H1 (cell line): ENCODE measurements at regions not wholly inside any gene's neighbourhood (a gene's known extent, or its start where the extent isn't known, plus 50 kb on each side); places are given as distances from the start of the nearest gene placed in this dataset.

Experiments
- CTCF ChIA-PET: fragments of 300-600 bp; sonication (Branson Sonifier 250); formaldehyde crosslinking; loops from one replicate; lab custom pipeline; 2021; ENCODE audit not compliant: partially characterized antibody; lab: Charles Lee
- POLR2A ChIA-PET: fragments of 300-600 bp; sonication (Branson Sonifier 250); formaldehyde crosslinking; loops from one replicate; lab custom pipeline; 2021; ENCODE audit warnings: inconsistent platforms; ENCODE audit not compliant: partially characterized antibody; lab: Charles Lee
- DNase-seq, 2 experiments: peaks; one replicate each; pipeline versions ENCODE4 v3.0.0 to v3.0.0-alpha.2; 2010 to 2022; ENCODE audit warnings: low spot score in 2 of 2, low read depth in 1 of 2, mixed read lengths in 1 of 2
- FAIRE-seq: peaks from 2 replicates; lab custom pipeline; 2011; peaks lifted over from hg19 to GRCh38; lab: Jason Lieb, UNC
- H2AFZ ChIP-seq: 2 replicates; pipeline ENCODE4 v1.8.1; 2012; ENCODE audit warnings: low read length, inconsistent platforms
- H2AK5ac ChIP-seq: 2 replicates; pipeline ENCODE4 v1.6.1; 2013; ENCODE audit warnings: low read depth, low read length
- H2BK120ac ChIP-seq: replicated peaks from 2 replicates; pipeline ENCODE3; 2013; ENCODE audit warnings: low read depth, low read length, inconsistent platforms
- H2BK12ac ChIP-seq: 2 replicates; pipeline ENCODE4 v1.6.1; 2013; ENCODE audit warnings: low read depth, low read length
- H2BK15ac ChIP-seq: 2 replicates; pipeline ENCODE4 v1.6.1; 2013; ENCODE audit warnings: low read length
- H2BK20ac ChIP-seq: 2 replicates; pipeline ENCODE4 v1.6.1; 2013; ENCODE audit warnings: low read length
- H2BK5ac ChIP-seq: 2 replicates; pipeline ENCODE4 v1.6.1; 2013; ENCODE audit warnings: low read depth, low read length
- H3K14ac ChIP-seq: 2 replicates; pipeline ENCODE4 v1.6.1; 2013; ENCODE audit warnings: inconsistent platforms; ENCODE audit not compliant: insufficient read length
- H3K18ac ChIP-seq: 2 replicates; pipeline ENCODE4 v1.6.1; 2013; ENCODE audit warnings: low read length; ENCODE audit errors: extremely low read depth
- H3K23ac ChIP-seq: 2 replicates; pipeline ENCODE4 v1.6.1; 2013; ENCODE audit warnings: inconsistent platforms; ENCODE audit not compliant: insufficient read length
- H3K23me2 ChIP-seq: 2 replicates; pipeline ENCODE4 v1.6.1; 2013; ENCODE audit warnings: low read depth, low read length
- H3K27ac ChIP-seq: 2 replicates; pipeline ENCODE4 v1.6.1; 2011; ENCODE audit warnings: low read depth, low read length, inconsistent platforms
- H3K27me3 ChIP-seq, 4 experiments: replicated peaks in 1 of 4; 1 replicate in 1 of 4; 2 replicates in 3 of 4; pipeline versions ENCODE4 v1.6.1 to v1.8.1; 2011 to 2013; ENCODE audit warnings: low read length in 3 of 4, mild to moderate bottlenecking in 3 of 4, inconsistent platforms in 2 of 4, mixed read lengths in 2 of 4, moderate library complexity in 1 of 4; ENCODE audit not compliant: control insufficient read depth in 3 of 4, insufficient read depth in 3 of 4; ENCODE audit errors: extremely low read depth in 1 of 4
- H3K36me3 ChIP-seq, 4 experiments: 2 replicates each; pipeline versions ENCODE4 v1.6.1 to v1.8.1; 2011 to 2013; ENCODE audit warnings: mild to moderate bottlenecking in 4 of 4, low read length in 3 of 4, moderate library complexity in 2 of 4, control low read depth in 1 of 4, inconsistent platforms in 1 of 4; ENCODE audit not compliant: insufficient read depth in 4 of 4, control insufficient read depth in 2 of 4
- H3K4ac ChIP-seq: replicated peaks from 2 replicates; pipeline ENCODE3; 2013; ENCODE audit warnings: low read length, low read depth, mixed read lengths, inconsistent platforms; ENCODE audit not compliant: insufficient read length
- H3K4me1 ChIP-seq, 4 experiments: replicated peaks in 1 of 4; 1 replicate in 1 of 4; 2 replicates in 3 of 4; pipeline versions ENCODE4 v1.6.1 to v1.8.1; 2011 to 2013; ENCODE audit warnings: low read length in 3 of 4, inconsistent platforms in 2 of 4, mixed read lengths in 1 of 4; ENCODE audit not compliant: insufficient read depth in 4 of 4, control insufficient read depth in 3 of 4
- H3K4me2 ChIP-seq, 2 experiments: 2 replicates each; pipeline versions ENCODE4 v1.6.1 to v1.8.1; 2011 to 2013; ENCODE audit warnings: low read depth in 2 of 2, low read length in 2 of 2, control low read depth in 1 of 2, inconsistent platforms in 1 of 2, mild to moderate bottlenecking in 1 of 2; ENCODE audit not compliant: insufficient read depth in 1 of 2
- H3K4me3 ChIP-seq, 4 experiments: fragments of 200-600, 300-600 bp in 1 of 4; sonication (generic), shearing (Covaris generic), sonication (Bioruptor Twin) in 1 of 4; 2 replicates each; pipeline versions ENCODE4 v1.5.1 to v1.8.1; 2011 to 2016; ENCODE audit warnings: low read length in 4 of 4, low read depth in 3 of 4, control low read depth in 2 of 4, inconsistent platforms in 2 of 4, mild to moderate bottlenecking in 2 of 4, mixed read lengths in 1 of 4, moderate library complexity in 1 of 4; ENCODE audit not compliant: insufficient read depth in 2 of 4; ENCODE audit errors: extremely low read depth in 1 of 4
- H3K56ac ChIP-seq: replicated peaks from 2 replicates; pipeline ENCODE3; 2013; ENCODE audit warnings: low read depth, mild to moderate bottlenecking, mixed read lengths, low read length, inconsistent platforms; ENCODE audit not compliant: insufficient read length
- H3K79me1 ChIP-seq: 2 replicates; pipeline ENCODE4 v1.6.1; 2013; ENCODE audit warnings: low read depth, low read length, control low read depth
- H3K79me2 ChIP-seq, 2 experiments: 2 replicates each; pipeline versions ENCODE4 v1.6.1 to v1.8.1; 2012 to 2013; ENCODE audit warnings: low read length in 2 of 2, mild to moderate bottlenecking in 2 of 2, inconsistent platforms in 1 of 2; ENCODE audit not compliant: insufficient read depth in 2 of 2, control insufficient read depth in 1 of 2
- H3K9ac ChIP-seq, 4 experiments: replicated peaks in 1 of 4; 1 replicate in 1 of 4; 2 replicates in 3 of 4; pipeline versions ENCODE4 v1.6.1 to v1.8.1; 2011 to 2013; ENCODE audit warnings: low read depth in 3 of 4, low read length in 3 of 4, control low read depth in 2 of 4, mild to moderate bottlenecking in 2 of 4, moderate library complexity in 2 of 4, inconsistent platforms in 1 of 4; ENCODE audit errors: extremely low read depth in 1 of 4
- H3K9me3 ChIP-seq, 2 experiments: 2 replicates each; pipeline versions ENCODE4 v1.6.1 to v1.8.1; 2012 to 2013; ENCODE audit warnings: mild to moderate bottlenecking in 2 of 2, moderate library complexity in 2 of 2, control low read depth in 1 of 2, inconsistent platforms in 1 of 2, low read depth in 1 of 2, low read length in 1 of 2, mixed read lengths in 1 of 2; ENCODE audit not compliant: insufficient read depth in 2 of 2
- H4K20me1 ChIP-seq, 2 experiments: replicated peaks in 1 of 2; 2 replicates each; pipeline versions ENCODE3 to v1.8.1; 2011 to 2013; ENCODE audit warnings: inconsistent platforms in 2 of 2, low read length in 2 of 2, mild to moderate bottlenecking in 1 of 2; ENCODE audit not compliant: insufficient read depth in 2 of 2, control insufficient read depth in 1 of 2
- H4K5ac ChIP-seq: 2 replicates; pipeline ENCODE4 v1.6.1; 2013; ENCODE audit warnings: low read length, low read depth, mixed read lengths, inconsistent platforms; ENCODE audit not compliant: insufficient read length
- H4K8ac ChIP-seq: 2 replicates; pipeline ENCODE4 v1.8.0; 2013; ENCODE audit warnings: mild to moderate bottlenecking, moderate library complexity, low read length, inconsistent platforms; ENCODE audit not compliant: insufficient read depth; ENCODE audit errors: extremely low read depth
- H4K91ac ChIP-seq: replicated peaks from 2 replicates; pipeline ENCODE3; 2013; ENCODE audit warnings: low read length, mixed read lengths, inconsistent platforms; ENCODE audit not compliant: insufficient read length
- ASH2L ChIP-seq: fragments of 200-600, 300-600 bp; sonication (generic); IDR thresholded peaks from one replicate; pipeline ENCODE4 v1.7.1; 2017; ENCODE audit warnings: low read length
- ATF2 ChIP-seq: IDR thresholded peaks from 2 replicates; pipeline ENCODE4 v1.6.1; 2012; ENCODE audit warnings: low read length, inconsistent platforms
- ATF3 ChIP-seq: IDR thresholded peaks from 2 replicates; pipeline ENCODE4 v1.6.1; 2011; ENCODE audit warnings: low read depth, mild to moderate bottlenecking, low read length; ENCODE audit not compliant: insufficient read depth
- CEBPB ChIP-seq: IDR thresholded peaks from 2 replicates; pipeline ENCODE4 v1.6.1; 2012; ENCODE audit warnings: low read depth, low read length
- CHD1 ChIP-seq: IDR thresholded peaks from 2 replicates; pipeline ENCODE4 v1.6.1; 2012; ENCODE audit warnings: low read depth, low read length, improper control_type of control experiment
- EGR1 ChIP-seq: IDR thresholded peaks from 2 replicates; pipeline ENCODE4 v1.6.1; 2011; ENCODE audit warnings: low read depth, low read length, borderline replicate concordance
- HDAC2 ChIP-seq, 2 experiments: fragments of 300-600 bp in 1 of 2; sonication (generic) in 1 of 2; IDR thresholded peaks; 2 replicates each; pipeline ENCODE4 v1.6.1; 2011 to 2012; ENCODE audit warnings: low read depth in 2 of 2, low read length in 2 of 2, mild to moderate bottlenecking in 2 of 2, moderate library complexity in 2 of 2, borderline replicate concordance in 1 of 2, inconsistent platforms in 1 of 2
- HDAC6 ChIP-seq: IDR thresholded peaks from one replicate; pipeline ENCODE4 v1.7.1; 2012; ENCODE audit warnings: low read depth, mild to moderate bottlenecking, inconsistent platforms, low read length, moderate library complexity
- NRF1 ChIP-seq: IDR thresholded peaks from 2 replicates; pipeline ENCODE4 v1.6.1; 2011; ENCODE audit warnings: mild to moderate bottlenecking, low read depth, low read length, improper control_type of control experiment
- RAD21 ChIP-seq, 2 experiments: IDR thresholded peaks in 1 of 2; conservative IDR thresholded peaks in 1 of 2; 2 replicates each; pipeline ENCODE4 v1.6.1; 2011; ENCODE audit warnings: low read depth in 2 of 2, low read length in 2 of 2, improper control_type of control experiment in 1 of 2, inconsistent platforms in 1 of 2, mild to moderate bottlenecking in 1 of 2, moderate library complexity in 1 of 2
- SRF ChIP-seq: IDR thresholded peaks from 2 replicates; pipeline ENCODE4 v1.6.1; 2011; ENCODE audit warnings: mild to moderate bottlenecking, low read depth, low read length, moderate library complexity
- TAF7 ChIP-seq: optimal IDR thresholded peaks from 2 replicates; pipeline ENCODE3; 2011; ENCODE audit warnings: low read depth, mild to moderate bottlenecking, inconsistent platforms, low read length, moderate library complexity, borderline replicate concordance
- WGBS, 2 experiments: shearing (Covaris generic) in 1 of 2; methylation state at CpG; one replicate each; pipeline versions ENCODE4 v1.1.6 to v1.1.7; 2013 to 2015; ENCODE audit warnings: low lambda C conversion rate in 2 of 2, mixed read lengths in 2 of 2, inconsistent platforms in 1 of 2, low coverage in 1 of 2, missing lambda C conversion rate in 1 of 2; ENCODE audit not compliant: insufficient replicate concordance in 2 of 2, insufficient coverage in 1 of 2, insufficient read length in 1 of 2; ENCODE audit errors: extremely low coverage in 1 of 2, missing lambda C conversion rate in 1 of 2; 5-methylcytosine and 5-hydroxymethylcytosine counted together

GRCh38 chr4:54959131-54959530 lies 166.3 kb downstream of the KDR start:
- no peak overlapping the region for H2BK120ac ChIP-seq
- FAIRE-seq (no peak), DNase-seq (no peak)
- no peak overlapping the region for H2AFZ ChIP-seq
- no peak overlapping the region for H3K4me3 ChIP-seq
- WGBS, 2 experiments, result 88% methylated on average over 1 of the region's 1 CpG; no CpG with 5 or more reads in 1 of the 2 experiments
- H4K91ac ChIP-seq, result no peak overlapping the region
- no peak overlapping the region for H3K9ac ChIP-seq
- ChIA-PET POLR2A (no interaction called here), CTCF (interaction anchor here (0.8 to 0.9 kb wide), 2 partner anchors 11 to 48 kb away, joined by 3 to 4 read pairs; no protein-coding TSS in a partner anchor)
- H4K8ac ChIP-seq, result no peak overlapping the region
- no peak overlapping the region for H3K27ac ChIP-seq
- no peaks in the 10 kb centered on the region for H3K9me3 ChIP-seq
- H3K56ac ChIP-seq, result no peak overlapping the region
- no peak overlapping the region for H2BK5ac ChIP-seq
- H3K27me3 ChIP-seq, result no peaks in the 10 kb centered on the region; a peak in 2 of 7 replicates
- H3K79me2 ChIP-seq, result no peaks in the 10 kb centered on the region
- H2AK5ac ChIP-seq, result no peak overlapping the region
- H3K79me1 ChIP-seq, result no peaks in the 10 kb centered on the region
- H3K14ac ChIP-seq, result no peak overlapping the region
- no peaks in the 10 kb centered on the region for H3K36me3 ChIP-seq
- H3K23ac ChIP-seq, result no peak overlapping the region
- H3K18ac ChIP-seq, result no peak overlapping the region
- H3K23me2 ChIP-seq, result no peaks in the 10 kb centered on the region
- H3K4ac ChIP-seq, result no peak overlapping the region
- H2BK20ac ChIP-seq, result no peak overlapping the region
- no peak overlapping the region for H2BK15ac ChIP-seq
- H3K4me2 ChIP-seq, result no peak overlapping the region
- no peaks in the 10 kb centered on the region for H3K4me1 ChIP-seq
- no peaks in the 10 kb centered on the region for H4K20me1 ChIP-seq
- H4K5ac ChIP-seq, result no peak overlapping the region
- no peak overlapping the region for H2BK12ac ChIP-seq
- TF ChIP-seq SRF, result no peak
- no peak for TF ChIP-seq HDAC2 (IDR thresholded peaks at IDR 0.05; ENCODE audit: borderline replicate concordance in 1 of 2, low read depth in 2 of 2, low read length in 2 of 2)
- no peak for TF ChIP-seq CEBPB
- no peak for TF ChIP-seq ATF3
- TF ChIP-seq ATF2, result no peak
- TF ChIP-seq EGR1, result no peak
- no peak for TF ChIP-seq ASH2L
- no peak for TF ChIP-seq HDAC6
- no peak for TF ChIP-seq CHD1
- TF ChIP-seq TAF7, result no peak
- no peak for TF ChIP-seq NRF1
- no peak for TF ChIP-seq RAD21 (IDR thresholded peaks at IDR 0.05 in 1 of 2, conservative IDR thresholded peaks at IDR 0.05 in 1 of 2; ENCODE audit: low read depth in 2 of 2, low read length in 2 of 2)
